HCT116 (cell line): ENCODE measurements at regions not wholly inside any gene's neighbourhood (a gene's known extent, or its start where the extent isn't known, plus 50 kb on each side); places are given as distances from the start of the nearest gene placed in this dataset.

Source experiments
- ATF3 ChIP-seq: IDR thresholded peaks from 2 replicates; pipeline ENCODE4 v1.6.1; 2012
- CEBPB ChIP-seq: IDR thresholded peaks from 2 replicates; pipeline ENCODE4 v1.6.1; 2012; ENCODE audit warnings: low read depth
- EGR1 ChIP-seq: IDR thresholded peaks from 2 replicates; pipeline ENCODE4 v1.6.1; 2012; ENCODE audit warnings: low read depth
- EZH2 ChIP-seq: fragments of 200-600 bp; sonication (generic); IDR thresholded peaks from 2 replicates; pipeline ENCODE4 v1.6.1; 2017; ENCODE audit warnings: antibody characterized with exemption, mixed run types
- FOSL1 ChIP-seq: IDR thresholded peaks from 2 replicates; pipeline ENCODE4 v1.6.1; 2012; ENCODE audit warnings: low read depth
- JUND ChIP-seq: IDR thresholded peaks from 2 replicates; pipeline ENCODE4 v1.6.1; 2012
- POLR2A ChIP-seq: IDR thresholded peaks from 2 replicates; pipeline ENCODE4 v1.7.0; 2011; ENCODE audit warnings: borderline replicate concordance; ENCODE audit not compliant: insufficient read depth, insufficient read length; ENCODE audit errors: extremely low read depth
- POLR2AphosphoS5 ChIP-seq: IDR thresholded peaks from 2 replicates; pipeline ENCODE4 v1.6.1; 2011; ENCODE audit warnings: mild to moderate bottlenecking, low read depth, low read length, moderate library complexity
- RAD21 ChIP-seq: IDR thresholded peaks from 2 replicates; pipeline ENCODE4 v1.6.1; 2012; ENCODE audit warnings: low read depth, mild to moderate bottlenecking
- SP1 ChIP-seq: IDR thresholded peaks from 2 replicates; pipeline ENCODE4 v1.6.1; 2012; ENCODE audit warnings: low read depth
- SRF ChIP-seq: IDR thresholded peaks from 2 replicates; pipeline ENCODE4 v1.6.1; 2012; ENCODE audit warnings: low read depth
- ZNF274 ChIP-seq: fragments of 200-500 bp; sonication (Bioruptor generic); IDR thresholded peaks from 2 replicates; pipeline ENCODE4 v1.6.1; 2014; ENCODE audit warnings: mild to moderate bottlenecking, low read depth, low read length, inconsistent platforms
- TF ChIP-seq, protein P1 (sequence below), 3 experiments: fragments of 200-600 bp in 1 of 3; sonication (generic) in 1 of 3; IDR thresholded peaks in 2 of 3; conservative IDR thresholded peaks in 1 of 3; 2 replicates each; pipeline ENCODE4 v1.5.1; 2012 to 2017; ENCODE audit warnings: low read depth in 2 of 3, low read length in 2 of 3, antibody characterized with exemption in 1 of 3, borderline replicate concordance in 1 of 3, control low read depth in 1 of 3, mild to moderate bottlenecking in 1 of 3, mixed read lengths in 1 of 3, mixed run types in 1 of 3, moderate library complexity in 1 of 3; ENCODE audit not compliant: insufficient read depth in 1 of 3
- TF ChIP-seq, protein P2 (sequence below): IDR thresholded peaks from 2 replicates; pipeline ENCODE4 v1.6.1; 2011; ENCODE audit warnings: mild to moderate bottlenecking, low read length, moderate library complexity; ENCODE audit not compliant: insufficient replicate concordance; ENCODE audit errors: extremely low read depth

DNA sequence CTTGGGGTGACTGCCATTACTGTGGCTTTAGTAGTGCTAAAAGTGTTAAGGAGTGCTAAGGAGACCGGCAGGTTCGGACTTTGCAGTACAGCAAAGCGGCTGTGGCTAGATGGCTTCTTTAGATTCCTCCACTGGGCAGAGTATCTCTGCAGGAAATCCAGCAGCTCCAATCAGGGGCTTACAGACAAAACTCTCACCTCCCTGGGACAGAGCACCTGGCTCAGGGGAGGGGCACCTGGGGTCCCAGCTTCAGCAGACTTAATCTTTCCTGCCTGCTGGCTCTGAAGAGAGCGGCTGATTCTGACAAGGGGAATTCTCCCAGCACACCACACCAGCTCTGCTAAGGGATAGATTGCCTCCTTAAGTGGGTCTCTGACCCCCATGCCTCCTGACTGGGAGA, 668.8 kb upstream of the TENM4 start:
- TF ChIP-seq, protein P1, sequence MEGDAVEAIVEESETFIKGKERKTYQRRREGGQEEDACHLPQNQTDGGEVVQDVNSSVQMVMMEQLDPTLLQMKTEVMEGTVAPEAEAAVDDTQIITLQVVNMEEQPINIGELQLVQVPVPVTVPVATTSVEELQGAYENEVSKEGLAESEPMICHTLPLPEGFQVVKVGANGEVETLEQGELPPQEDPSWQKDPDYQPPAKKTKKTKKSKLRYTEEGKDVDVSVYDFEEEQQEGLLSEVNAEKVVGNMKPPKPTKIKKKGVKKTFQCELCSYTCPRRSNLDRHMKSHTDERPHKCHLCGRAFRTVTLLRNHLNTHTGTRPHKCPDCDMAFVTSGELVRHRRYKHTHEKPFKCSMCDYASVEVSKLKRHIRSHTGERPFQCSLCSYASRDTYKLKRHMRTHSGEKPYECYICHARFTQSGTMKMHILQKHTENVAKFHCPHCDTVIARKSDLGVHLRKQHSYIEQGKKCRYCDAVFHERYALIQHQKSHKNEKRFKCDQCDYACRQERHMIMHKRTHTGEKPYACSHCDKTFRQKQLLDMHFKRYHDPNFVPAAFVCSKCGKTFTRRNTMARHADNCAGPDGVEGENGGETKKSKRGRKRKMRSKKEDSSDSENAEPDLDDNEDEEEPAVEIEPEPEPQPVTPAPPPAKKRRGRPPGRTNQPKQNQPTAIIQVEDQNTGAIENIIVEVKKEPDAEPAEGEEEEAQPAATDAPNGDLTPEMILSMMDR (IDR thresholded peaks at IDR 0.05 in 2 of 3, conservative IDR thresholded peaks at IDR 0.05 in 1 of 3; ENCODE audit: borderline replicate concordance in 1 of 3, insufficient read depth in 1 of 3, low read depth in 2 of 3, low read length in 2 of 3) = no peak
- no peak for TF ChIP-seq JUND
- no peak for TF ChIP-seq ATF3
- TF ChIP-seq POLR2AphosphoS5 = no peak
- no peak for TF ChIP-seq EZH2
- TF ChIP-seq CEBPB = no peak
- TF ChIP-seq RAD21 = no peak
- TF ChIP-seq, protein P2, sequence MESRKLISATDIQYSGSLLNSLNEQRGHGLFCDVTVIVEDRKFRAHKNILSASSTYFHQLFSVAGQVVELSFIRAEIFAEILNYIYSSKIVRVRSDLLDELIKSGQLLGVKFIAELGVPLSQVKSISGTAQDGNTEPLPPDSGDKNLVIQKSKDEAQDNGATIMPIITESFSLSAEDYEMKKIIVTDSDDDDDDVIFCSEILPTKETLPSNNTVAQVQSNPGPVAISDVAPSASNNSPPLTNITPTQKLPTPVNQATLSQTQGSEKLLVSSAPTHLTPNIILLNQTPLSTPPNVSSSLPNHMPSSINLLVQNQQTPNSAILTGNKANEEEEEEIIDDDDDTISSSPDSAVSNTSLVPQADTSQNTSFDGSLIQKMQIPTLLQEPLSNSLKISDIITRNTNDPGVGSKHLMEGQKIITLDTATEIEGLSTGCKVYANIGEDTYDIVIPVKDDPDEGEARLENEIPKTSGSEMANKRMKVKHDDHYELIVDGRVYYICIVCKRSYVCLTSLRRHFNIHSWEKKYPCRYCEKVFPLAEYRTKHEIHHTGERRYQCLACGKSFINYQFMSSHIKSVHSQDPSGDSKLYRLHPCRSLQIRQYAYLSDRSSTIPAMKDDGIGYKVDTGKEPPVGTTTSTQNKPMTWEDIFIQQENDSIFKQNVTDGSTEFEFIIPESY = no peak
- no peak for TF ChIP-seq SRF
- no peak for TF ChIP-seq ZNF274
- no peak for TF ChIP-seq SP1
- no peak for TF ChIP-seq POLR2A
- TF ChIP-seq FOSL1 = no peak
- no peak for TF ChIP-seq EGR1
